Prostate gland (tissue), 2 donors: ENCODE measurements at regions not wholly inside any gene's neighbourhood (a gene's known extent, or its start where the extent isn't known, plus 50 kb on each side); places are given as distances from the start of the nearest gene placed in this dataset.

Experiments used
- DNase-seq: peaks from one replicate; pipeline ENCODE4 v3.0.0-alpha.2; 2019; ENCODE audit warnings: low spot score
- H3K27ac ChIP-seq, 2 donors: fragments of 200-600 bp; sonication (generic); 2 replicates each; pipeline ENCODE4 v1.5.1; 2017 to 2019
- H3K27me3 ChIP-seq: fragments of 200-600 bp; sonication (generic); replicated peaks from 2 replicates; pipeline ENCODE4 v1.5.1; 2019; ENCODE audit not compliant: insufficient read depth
- H3K36me3 ChIP-seq, 2 donors: fragments of 200-600 bp; sonication (generic); 1 replicate in 1 of 2; 2 replicates in 1 of 2; pipeline versions ENCODE4 v1.5.1 to v1.8.1; 2017 to 2019
- H3K4me1 ChIP-seq: fragments of 200-600 bp; sonication (generic); replicated peaks from 2 replicates; pipeline ENCODE4 v1.5.1; 2019
- H3K4me3 ChIP-seq, 2 donors: fragments of 200-600 bp; sonication (generic); 2 replicates each; pipeline ENCODE4 v1.5.1; 2017 to 2019
- H3K9me3 ChIP-seq: fragments of 200-600 bp; sonication (generic); 2 replicates; pipeline ENCODE4 v1.5.1; 2017
- CTCF ChIP-seq, 4 experiments: fragments of 200-600 bp in 2 of 4; fragments of 450-650 bp in 2 of 4; sonication (generic) in 2 of 4; IDR thresholded peaks; 1 replicate in 3 of 4; 2 replicates in 1 of 4; pipeline ENCODE4 v1.5.1; 2016 to 2019; ENCODE audit warnings: antibody characterized with exemption in 4 of 4, mild to moderate bottlenecking in 2 of 4, moderate library complexity in 2 of 4
- POLR2A ChIP-seq: fragments of 450-650 bp; IDR thresholded peaks from one replicate; pipeline ENCODE4 v1.6.1; 2016; ENCODE audit warnings: antibody characterized with exemption, mild to moderate bottlenecking
- POLR2AphosphoS5 ChIP-seq: sonication (generic); formaldehyde crosslinking; IDR thresholded peaks from one replicate; pipeline ENCODE4 v1.6.1; 2017; ENCODE audit warnings: antibody characterized with exemption
- WGBS: methylation state at CpG from one replicate; pipeline ENCODE4 v1.1.5; 2018; 5-methylcytosine and 5-hydroxymethylcytosine counted together
- intact Hi-C: fragments of 100-400 bp; cut with DNase I; formaldehyde crosslinking; loops from one replicate; pipeline ENCODE4 v1.14.2; 2022

- TF ChIP-seq POLR2AphosphoS5 (no peak), POLR2A (no peak), CTCF (IDR thresholded peaks at IDR 0.05) (no peak)
- intact Hi-C loops: no loop called here
- no peaks in the 10 kb centered on the region for H3K27me3 ChIP-seq
- no peak overlapping the region for H3K27ac ChIP-seq
- no peaks in the 10 kb centered on the region for H3K36me3 ChIP-seq
- no peak for DNase-seq
- H3K4me1 ChIP-seq: no peaks in the 10 kb centered on the region
- WGBS: 83% methylated on average over 6 of the region's 6 CpGs
- no peaks in the 10 kb centered on the region for H3K9me3 ChIP-seq
- no peak overlapping the region for H3K4me3 ChIP-seq
These were observed 241.8 kb upstream of the BMP2 start for GRCh38 chr20:6525447-6526303.

GRCh38 chr20:6524305-6524704 lies 243.2 kb upstream of the BMP2 start:
- no peak overlapping the region for H3K27ac ChIP-seq
- no peak for TF ChIP-seq CTCF (IDR thresholded peaks at IDR 0.05)
- TF ChIP-seq POLR2A: no peak
- TF ChIP-seq POLR2AphosphoS5: no peak
- H3K27me3 ChIP-seq: no peaks in the 10 kb centered on the region
- intact Hi-C loops: no loop called here
- no peaks in the 10 kb centered on the region for H3K36me3 ChIP-seq
- no peaks in the 10 kb centered on the region for H3K4me1 ChIP-seq
- H3K9me3 ChIP-seq: no peaks in the 10 kb centered on the region
- WGBS: 94% methylated on average over 3 of the region's 3 CpGs
- H3K4me3 ChIP-seq: no peak overlapping the region
- DNase-seq: no peak

- H3K27me3 ChIP-seq: no peaks in the 10 kb centered on the region
- no peak for DNase-seq
- H3K36me3 ChIP-seq: no peaks in the 10 kb centered on the region
- intact Hi-C loops: no loop called here
- no peak overlapping the region for H3K4me3 ChIP-seq
- 71% methylated on average over 1 of the region's 1 CpG for WGBS
- no peaks in the 10 kb centered on the region for H3K9me3 ChIP-seq
- H3K4me1 ChIP-seq: no peaks in the 10 kb centered on the region
- no peak for TF ChIP-seq CTCF (IDR thresholded peaks at IDR 0.05)
- no peak overlapping the region for H3K27ac ChIP-seq
These were observed 247.9 kb upstream of the BMP2 start for GRCh38 chr20:6519556-6519955.

GRCh38 chr20:6515261-6515660 lies 252.2 kb upstream of the BMP2 start:
- TF ChIP-seq CTCF (IDR thresholded peaks at IDR 0.05) (no peak), POLR2A (no peak), POLR2AphosphoS5 (no peak)
- Histone ChIP-seq H3K9me3 (no peaks in the 10 kb centered on the region), H3K4me1 (no peaks in the 10 kb centered on the region), H3K36me3 (no peaks in the 10 kb centered on the region), H3K4me3 (no peak overlapping the region), H3K27ac (no peak overlapping the region), H3K27me3 (no peaks in the 10 kb centered on the region)
- DNase-seq: no peak
- 24% methylated on average over 1 of the region's 1 CpG for WGBS
- intact Hi-C loops: no loop called here

- intact Hi-C loops: no loop called here
- Histone ChIP-seq H3K9me3 (no peaks in the 10 kb centered on the region), H3K4me3 (no peak overlapping the region), H3K4me1 (no peaks in the 10 kb centered on the region), H3K27me3 (no peaks in the 10 kb centered on the region), H3K36me3 (no peaks in the 10 kb centered on the region), H3K27ac (no peak overlapping the region)
- no peak for DNase-seq
- 83% methylated on average over 6 of the region's 6 CpGs for WGBS
- TF ChIP-seq POLR2A (no peak), CTCF (IDR thresholded peaks at IDR 0.05) (no peak), POLR2AphosphoS5 (no peak)
These were observed 253.9 kb upstream of the BMP2 start for GRCh38 chr20:6513599-6513998.
